HG03045 (cell line): ENCODE measurements at regions not wholly inside any gene's neighbourhood (a gene's known extent, or its start where the extent isn't known, plus 50 kb on each side); places are given as distances from the start of the nearest gene placed in this dataset.

Experiments used
- ATAC-seq: cut with Tn5 transposase; IDR thresholded peaks from one replicate; pipeline ENCODE4 v1.9.1; 2021; ENCODE audit warnings: mild to moderate bottlenecking, moderate library complexity; ENCODE audit not compliant: unreplicated experiment

DNA sequence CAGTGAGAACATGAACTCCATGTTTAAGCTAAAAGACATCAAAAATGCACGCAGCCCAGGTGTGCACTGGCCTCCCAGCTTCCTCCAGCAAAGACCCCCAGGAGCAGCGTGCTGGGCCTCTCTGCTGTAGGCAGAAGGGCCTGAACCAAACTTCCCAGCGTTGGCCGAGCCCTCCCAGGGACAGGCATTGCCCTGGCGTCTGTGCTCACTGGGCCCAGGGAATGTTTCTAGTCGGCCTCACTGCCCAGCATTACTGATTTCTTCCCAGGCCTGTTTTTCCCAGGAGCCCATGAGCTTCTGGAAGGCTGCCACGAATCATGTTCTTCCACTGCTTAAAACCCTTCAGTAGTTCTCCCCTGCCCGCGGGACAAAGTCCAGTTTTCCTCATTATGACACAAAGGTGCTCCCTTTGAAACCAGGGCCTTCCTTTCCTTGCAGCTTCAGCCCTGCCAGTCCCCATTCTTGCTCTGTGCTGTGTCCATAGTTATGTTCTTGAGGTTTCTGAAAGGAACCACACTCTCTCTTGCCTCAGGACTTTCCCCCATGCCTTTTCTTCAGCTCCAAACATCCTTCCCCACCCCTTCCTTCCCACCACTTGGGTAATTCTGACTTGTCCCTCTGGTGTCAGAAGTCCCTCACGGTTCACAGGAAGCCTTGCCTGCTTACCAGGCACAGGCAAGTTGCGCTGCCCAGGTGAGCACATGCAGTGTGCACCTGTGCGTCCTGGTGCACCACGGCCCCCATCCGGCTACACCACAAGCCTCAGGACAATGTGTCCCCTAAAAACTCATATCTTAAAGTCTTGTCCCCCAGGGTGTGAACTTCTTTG lies 93.4 kb upstream of the ENPP6 start:
- no peak for ATAC-seq

DNA sequence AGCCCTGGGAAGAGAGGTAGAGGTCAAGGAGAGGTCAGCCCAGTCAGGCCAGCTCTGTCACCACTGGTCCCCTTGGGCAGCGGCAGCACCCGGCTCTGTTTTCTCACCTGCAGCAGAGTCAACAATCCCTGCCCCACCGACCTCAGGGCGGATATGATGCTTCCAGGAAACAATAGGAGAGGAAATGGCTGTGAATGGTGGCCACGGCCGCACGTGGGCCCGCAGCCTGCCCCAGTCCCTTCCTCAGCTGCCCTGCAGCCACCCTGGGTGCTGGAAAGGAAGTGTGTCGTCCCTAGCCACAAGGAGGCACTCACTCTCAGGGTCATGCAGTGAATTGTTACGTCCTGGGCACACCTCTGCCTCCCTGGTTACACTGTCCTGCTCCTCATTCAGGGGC lies 92.5 kb upstream of the ENPP6 start:
- no peak for ATAC-seq

DNA sequence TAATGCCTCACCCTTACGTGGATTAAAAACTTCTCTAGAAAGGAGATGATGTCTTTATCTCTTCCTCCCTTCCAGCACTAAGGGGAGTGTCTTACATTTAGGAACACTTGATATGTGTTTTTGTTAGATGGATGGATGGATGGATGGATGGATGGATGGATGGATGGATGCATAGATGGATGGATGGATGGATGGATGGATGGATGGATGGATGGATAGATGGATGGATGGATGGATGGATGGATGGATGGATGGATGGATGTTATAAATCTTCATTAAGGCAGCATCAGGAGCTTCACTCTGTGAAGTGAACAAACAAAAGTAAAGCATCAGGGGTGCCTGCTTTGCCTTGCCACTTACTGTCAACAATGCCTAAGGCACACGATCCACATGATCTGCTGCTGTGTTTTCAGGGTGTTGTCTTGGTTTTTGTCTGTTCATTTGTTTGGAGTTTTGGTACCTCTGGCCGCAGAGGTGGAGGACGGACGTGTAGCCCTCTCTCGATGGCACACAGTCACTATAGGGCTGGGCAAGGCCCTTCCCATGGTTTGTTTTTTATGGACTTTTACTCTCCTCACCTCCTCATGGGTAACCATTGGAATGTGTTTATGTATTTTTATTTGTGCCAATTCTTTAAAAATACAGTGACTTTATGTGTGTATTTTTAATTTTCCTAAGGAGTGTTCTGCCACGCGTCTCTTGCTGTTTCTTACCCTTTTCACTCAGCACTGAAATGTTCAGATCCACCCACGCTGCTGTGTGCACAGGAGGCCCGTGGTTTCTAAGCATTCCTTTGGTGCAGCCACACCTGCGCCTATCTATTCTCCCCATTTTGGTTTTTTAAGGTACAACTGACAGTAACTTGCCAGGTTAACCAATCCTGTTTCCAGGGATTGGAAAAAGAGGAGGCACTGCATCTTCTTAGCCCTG lies 91.8 kb upstream of the ENPP6 start:
- ATAC-seq = no peak

DNA sequence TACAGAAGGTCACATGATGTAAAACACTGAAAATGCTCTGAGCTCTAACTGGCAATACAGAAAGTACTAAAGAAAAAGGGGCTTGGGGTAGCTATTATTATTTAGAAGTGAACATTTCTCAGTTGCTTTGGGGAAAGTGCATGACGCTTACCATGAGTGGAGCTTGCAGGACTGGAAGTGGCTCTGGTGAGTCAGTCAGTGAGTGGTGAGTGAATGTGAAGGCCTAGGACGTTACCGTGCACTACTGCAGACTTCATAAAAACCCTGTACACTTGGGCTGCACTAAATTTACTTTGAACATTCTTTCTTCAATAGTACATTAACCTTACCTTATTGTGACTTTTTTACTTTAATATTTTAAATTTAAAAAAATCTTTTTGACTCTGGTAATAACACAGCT lies 89.3 kb upstream of the ENPP6 start:
- ATAC-seq = no peak

DNA sequence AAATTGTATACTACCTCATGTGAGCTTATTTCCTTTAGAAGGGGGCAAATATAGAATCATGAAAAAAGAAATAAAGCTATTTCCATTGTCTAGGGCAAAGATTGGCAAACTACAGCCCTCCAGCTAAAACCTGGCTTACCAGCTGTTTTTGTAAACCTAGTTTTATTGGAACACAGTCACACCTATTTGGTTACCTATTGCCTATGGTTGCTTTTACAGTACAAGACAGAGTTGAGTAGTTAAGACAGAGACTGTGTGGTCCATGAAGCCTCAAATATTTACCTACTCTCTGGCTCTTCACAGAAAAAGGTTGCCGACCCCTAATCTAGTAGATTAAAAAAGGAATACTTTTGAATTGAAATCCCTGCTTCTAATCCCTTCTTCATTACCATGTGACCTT lies 88.8 kb upstream of the ENPP6 start:
- ATAC-seq = no peak

DNA sequence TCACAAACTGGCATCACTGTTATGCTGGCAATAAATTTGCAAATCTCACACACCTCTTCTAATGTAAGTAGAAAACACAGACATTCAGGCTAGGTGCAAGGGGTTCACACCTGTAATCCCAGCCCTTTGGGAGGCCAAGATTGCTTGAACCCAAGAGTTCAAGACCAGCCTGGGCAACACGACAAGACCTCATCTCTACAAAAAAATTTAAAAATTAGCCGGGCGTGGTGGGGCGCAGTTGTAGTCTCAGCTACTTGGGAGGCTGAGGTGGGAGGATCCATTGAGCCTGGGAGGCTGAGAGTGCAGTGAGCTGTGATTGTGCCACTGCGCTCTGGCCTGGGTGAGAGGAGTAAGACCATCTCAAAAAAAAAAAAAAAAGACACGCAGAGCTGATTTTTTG lies 83.1 kb upstream of the ENPP6 start:
- no peak for ATAC-seq

DNA sequence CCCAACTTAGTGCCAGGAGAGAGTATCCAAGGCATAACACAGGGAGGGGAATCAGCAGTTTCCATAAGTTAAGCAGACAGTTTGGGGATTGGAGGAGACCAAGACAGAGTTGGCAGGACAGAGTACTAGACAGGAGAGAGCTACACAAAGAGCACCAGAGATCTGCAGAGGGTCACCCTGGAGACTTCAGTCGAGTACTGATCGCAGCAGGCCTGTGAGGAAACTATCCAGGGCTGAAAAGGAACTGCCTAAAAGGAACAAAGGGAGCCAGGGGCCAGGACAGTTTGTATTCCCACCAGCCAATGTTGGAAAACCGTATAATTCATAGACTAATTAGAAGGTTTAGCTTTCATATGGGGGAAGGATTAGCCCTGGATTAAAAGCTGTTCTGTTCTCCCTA lies 80.6 kb upstream of the ENPP6 start:
- no peak for ATAC-seq

DNA sequence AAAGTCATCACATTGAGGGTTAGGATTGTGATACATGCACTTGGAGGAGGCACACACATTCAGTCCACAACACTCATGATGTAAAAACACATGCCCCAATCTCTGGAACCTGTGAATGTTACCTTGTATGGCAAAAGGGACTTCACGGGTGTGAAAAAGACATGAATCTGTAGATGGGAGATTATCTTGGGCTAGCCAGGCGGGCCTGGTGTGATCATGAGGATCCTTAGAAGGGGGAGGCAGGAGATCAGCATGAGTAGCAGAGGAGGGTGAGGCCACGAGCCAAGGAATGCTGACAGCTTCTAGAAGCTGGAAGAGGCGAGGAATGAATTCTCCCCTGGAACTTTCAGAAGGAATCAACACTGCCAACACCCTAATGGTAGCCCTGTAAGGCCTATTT lies 77.5 kb upstream of the ENPP6 start:
- ATAC-seq = no peak

DNA sequence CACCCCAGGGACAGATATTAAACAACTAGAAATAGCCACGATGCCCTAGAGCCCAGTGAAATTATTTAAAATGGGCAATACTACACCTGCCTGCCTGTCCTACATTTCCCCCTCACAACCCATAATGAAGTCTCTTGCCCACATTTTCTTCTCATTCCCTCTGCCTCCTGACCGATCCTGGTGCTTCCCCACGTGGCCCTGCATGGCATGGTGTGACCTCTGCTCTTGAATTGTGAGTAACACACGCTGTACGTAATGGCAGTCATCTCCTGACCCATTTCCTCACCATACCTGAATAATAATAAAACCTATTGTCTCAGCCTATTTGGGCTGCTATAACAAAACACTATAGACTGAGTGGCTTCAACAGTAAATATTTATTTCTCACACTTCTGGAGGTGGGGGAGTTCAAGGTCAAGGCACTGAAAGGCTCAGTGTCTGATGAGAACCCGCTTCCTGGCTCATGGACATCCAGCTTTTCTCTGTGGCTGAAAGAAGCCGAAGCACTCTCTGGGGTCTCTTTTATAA lies 77.0 kb upstream of the ENPP6 start:
- no peak for ATAC-seq

DNA sequence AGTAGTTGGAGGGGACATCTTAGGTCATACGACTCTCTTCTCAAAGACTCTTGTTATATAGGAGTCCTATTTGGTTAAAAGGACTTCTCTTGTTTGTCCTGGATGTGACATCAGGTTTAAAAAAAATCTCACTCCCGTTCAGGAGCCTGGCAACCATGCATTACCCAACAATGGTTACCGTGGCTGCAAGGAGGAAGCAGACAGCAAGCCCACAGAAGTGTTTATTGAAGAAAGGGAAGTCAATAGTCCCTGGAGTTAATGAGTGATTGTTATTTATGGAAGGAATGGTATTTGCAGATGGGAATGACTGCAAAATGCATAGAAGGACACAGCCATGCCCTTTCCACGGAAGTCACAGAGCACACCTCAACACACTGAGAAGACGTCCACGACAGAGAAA lies 75.9 kb upstream of the ENPP6 start:
- ATAC-seq = no peak

DNA sequence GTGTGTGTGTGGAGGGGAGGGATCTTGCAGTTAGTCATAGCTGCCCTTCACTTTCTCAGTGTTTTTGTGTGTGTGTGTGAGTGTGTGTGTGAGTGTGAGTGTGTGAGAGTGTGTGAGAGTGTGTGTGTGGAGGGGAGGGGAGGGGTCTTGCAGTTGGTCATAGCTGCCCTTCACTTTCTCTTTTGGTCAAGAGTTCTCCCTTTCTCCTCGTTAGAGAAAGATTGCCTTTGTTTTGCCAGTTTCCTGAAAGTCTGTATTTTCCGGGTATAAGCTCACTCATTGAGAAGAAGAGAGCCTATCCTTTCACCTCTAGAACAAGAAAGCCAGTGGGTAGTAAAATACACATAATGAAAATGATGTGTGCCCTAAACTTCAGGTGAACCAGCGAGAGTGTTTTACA lies 75.2 kb upstream of the ENPP6 start:
- ATAC-seq = no peak

DNA sequence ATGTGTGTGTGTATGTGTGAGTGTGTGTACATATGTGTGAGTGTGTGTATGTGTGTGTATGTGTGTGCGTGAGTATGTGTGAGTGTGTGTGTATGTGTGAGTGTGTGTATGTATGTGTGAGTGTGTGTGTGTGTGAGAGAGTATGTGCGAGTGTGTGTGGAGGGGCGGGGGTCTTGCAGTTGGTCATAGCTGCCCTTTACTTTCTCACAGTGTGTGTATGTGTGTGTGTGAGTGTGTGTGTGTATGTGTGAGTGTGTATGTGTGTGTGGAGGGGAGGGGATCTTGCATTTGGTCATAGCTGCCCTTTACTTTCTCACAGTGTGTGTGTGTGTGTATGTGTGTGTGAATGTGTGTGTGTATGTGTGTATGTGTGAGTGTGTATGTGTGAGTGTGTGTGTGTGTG lies 74.8 kb upstream of the ENPP6 start:
- ATAC-seq = no peak

DNA sequence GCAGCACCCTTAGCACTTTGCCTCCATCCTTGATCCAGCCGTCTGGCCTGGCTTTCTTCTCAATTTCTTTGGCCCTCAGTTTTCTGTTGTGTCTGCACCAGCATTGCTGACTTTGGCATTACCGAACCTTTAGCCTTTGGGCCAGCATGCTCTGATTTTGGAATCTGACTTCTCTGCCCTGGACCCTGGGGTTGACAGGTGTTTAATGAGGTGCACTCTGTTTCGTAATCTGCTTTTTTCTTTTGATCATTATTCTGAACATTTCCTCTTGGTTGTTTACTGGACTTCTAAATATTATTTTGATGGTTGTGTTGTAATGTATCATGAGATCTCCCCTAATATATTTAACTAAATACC lies 71.5 kb upstream of the ENPP6 start:
- no peak for ATAC-seq

DNA sequence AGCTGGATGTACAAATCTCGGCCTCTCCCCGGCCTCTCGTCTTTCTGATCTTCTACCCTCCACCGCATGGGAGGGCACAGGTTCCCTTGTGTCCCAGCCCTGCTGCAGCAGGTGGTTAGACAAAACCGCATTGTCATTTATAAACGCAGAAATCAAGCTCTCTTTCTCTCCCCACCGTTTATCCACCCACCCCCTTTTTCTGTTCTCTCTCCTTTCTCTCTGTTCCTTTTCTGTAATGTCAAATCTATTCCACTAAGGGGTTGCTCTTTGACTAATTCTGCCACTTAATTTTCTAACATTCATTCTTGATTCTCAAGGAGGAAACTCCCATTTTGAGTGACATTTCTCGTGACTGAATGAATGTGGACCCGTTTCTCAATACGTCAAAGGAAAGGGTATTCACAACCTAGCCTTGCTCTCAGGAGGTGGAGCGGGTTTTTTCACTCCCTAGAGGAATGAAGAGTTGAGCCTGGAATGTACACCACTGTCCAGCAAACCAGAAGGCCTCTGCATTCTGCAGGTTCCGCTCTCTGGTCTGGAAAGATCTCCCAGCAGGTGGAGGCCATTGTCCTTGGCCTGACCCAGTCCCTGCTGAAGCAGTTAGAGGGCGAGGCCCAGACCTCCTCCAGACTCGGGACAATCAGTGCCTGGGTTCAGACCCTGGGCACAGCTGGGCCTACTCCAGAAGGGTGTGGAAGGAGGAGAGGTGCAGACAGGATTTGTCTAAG lies 70.9 kb upstream of the ENPP6 start:
- peak; percentile 63 for ATAC-seq

DNA sequence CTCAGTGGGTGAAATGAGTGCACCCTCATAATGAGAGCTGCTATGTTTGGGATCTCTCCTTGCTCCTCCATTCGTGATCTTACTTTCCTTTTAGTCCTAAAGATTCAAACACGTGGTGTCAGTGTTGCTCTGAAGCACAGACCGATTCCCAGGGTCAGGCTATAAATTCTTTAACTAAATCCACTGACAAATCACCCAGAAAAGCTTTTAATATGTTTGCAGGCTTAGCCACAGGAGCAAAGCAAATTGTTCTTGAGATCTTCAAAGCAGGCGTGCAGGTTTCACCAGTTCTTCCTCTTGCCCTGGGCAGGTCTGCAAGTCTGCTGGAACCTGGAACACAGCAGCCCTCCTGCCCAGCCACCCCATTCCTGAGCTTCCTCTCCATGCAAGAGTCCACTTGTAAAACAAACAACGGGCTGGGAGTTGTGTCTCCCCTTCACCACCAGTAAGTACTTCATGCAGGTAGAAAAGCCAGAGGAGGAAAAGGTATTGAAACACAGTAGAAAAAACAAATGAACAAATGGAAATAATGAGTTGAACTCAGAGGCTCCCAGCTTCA lies 70.1 kb upstream of the ENPP6 start:
- no peak for ATAC-seq

DNA sequence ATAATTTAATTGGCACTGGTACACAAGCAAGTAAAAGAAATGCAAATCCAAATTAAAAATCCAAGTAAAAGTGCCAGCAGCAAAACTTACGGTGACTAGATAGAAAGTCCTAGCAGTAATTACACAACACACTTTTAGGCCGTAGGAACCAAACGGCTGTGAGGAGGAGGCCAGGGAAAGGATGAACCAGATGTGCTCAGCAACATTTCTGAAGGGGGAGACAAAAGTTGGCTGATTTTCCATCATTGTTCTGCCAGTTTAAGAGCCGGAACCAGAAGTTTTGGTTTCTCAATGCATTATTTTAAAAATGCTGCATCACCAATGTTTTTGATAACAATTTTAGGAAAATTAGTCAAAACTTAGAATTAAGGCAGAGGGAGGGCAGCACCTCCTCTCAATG lies 68.7 kb upstream of the ENPP6 start:
- ATAC-seq = no peak

DNA sequence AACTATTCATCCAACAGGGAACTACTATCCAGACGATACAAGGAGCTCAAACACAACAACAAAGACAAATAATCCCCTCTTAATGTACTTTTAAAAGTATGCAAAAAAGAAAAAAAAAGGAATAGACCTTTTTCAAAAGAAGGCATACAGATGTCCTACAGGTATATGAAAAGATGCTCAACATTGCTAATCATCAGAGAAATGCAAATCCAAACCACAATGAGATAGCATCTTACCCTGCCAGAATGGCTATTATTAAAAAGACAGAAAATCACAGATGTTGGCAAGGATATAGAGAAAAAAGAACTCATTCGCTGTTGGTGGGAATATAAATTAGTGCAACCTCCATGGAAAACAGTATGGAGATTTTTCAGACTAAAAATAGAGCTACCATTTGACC lies 67.1 kb upstream of the ENPP6 start:
- ATAC-seq = no peak

DNA sequence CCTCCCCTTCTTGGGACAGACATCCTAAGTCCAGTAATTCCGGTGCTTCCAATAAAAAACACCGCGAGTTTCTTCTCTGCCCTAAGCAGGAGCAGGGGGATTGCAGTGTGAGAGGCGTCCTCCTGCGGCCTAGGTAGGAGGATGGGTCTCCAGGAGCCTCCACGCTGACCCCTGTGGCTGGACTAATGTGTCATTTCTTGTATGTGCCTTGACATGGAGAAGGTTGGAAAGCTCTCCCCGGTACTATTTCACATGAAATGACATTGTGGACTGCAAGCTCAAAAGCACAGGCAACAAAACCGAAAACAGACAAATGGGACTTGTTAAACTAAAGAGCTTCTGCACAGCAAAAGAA lies 66.6 kb upstream of the ENPP6 start:
- ATAC-seq = no peak

DNA sequence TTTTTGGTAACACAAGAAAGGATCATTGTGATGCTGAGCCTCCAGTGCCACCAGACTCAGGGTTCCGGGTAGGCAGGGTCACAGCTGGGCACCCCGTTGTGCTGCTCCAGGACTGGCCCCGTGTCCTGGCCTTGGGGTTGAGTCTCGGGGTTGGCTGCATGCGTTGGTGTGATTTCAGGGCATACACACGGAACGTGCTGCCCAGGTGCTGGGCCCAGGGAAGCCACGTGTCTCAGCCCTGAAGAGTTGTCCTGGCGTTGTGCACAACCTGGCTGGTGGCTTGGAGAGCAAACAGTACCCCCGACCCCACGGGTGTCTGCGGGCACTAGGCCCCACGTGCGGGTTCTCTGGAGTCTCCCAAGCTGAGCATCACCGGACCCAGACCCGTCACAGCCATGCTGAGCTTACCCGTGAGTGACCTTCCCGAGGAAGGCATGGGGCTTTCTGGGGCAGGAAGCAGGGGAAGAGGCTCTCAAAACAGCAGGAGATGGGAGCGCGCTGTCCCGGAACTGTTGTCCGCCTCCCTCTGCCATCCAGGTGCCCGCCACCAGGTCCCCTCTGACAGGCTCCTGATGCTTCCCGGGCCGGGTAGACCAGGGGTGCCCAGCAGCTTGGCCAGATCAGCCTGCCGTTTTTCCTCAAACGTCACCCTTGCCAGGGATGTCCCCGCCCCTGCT lies 66.1 kb upstream of the ENPP6 start:
- peak; percentile 0 for ATAC-seq

DNA sequence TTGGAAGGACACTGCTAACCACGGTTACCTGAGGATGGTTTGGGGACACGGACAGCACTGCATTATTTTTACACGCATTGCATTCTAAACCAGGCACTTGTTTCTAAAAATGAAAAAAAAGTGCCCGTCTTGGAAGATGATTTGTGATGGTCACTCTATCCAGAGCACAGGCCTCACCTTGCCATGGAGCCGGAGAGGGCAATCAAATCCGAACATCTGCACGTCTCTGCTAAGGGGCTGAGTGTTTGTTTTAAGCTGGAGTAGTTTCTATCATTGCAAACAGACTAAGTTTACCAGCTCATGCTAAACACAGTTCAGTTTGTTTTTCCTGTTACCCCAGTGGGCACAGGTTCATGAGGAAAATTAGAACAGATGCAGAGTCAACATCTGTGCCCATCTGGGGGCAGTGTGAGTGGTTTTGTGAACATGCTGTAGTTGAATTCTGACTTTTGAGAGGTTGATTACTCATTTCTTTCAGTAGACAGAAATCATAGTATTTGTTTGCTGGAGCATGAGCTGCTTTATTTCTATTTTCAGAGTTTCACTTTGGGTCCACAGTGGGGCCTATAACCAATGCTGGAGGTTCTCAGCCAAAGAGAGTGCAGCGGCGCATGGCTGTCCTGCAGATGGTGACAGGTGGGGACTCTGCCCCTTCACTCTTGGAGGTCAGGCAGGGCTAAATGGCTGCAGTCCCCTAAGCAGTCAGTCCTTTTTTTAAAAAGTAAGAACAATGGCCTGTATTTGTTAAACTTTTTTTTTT lies 65.4 kb upstream of the ENPP6 start:
- peak; percentile 50 for ATAC-seq
